A673 (cell line): ENCODE measurements at regions not wholly inside any gene's neighbourhood (a gene's known extent, or its start where the extent isn't known, plus 50 kb on each side); places are given as distances from the start of the nearest gene placed in this dataset.

ENCODE experiments used
- BruUV-seq: library from RNA; stranded (reverse); fragments of 400-500 nt; replicated peaks from 2 replicates; lab custom pipeline; 2021; lab: Mats Ljungman, UMichigan
- CTCF ChIA-PET: fragments of 300-600 bp; sonication (Branson Sonifier 250); formaldehyde crosslinking; loops from one replicate; lab custom pipeline; 2022; ENCODE audit warnings: antibody characterized with exemption; lab: Charles Lee
- POLR2A ChIA-PET: fragments of 300-600 bp; sonication (Branson Sonifier 250); formaldehyde crosslinking; loops from one replicate; lab custom pipeline; 2022; ENCODE audit warnings: antibody characterized with exemption; ENCODE audit not compliant: low non-redundant PET; lab: Charles Lee
- DNase-seq: peaks from one replicate; pipeline ENCODE4 v3.0.0-alpha.2; 2015; ENCODE audit warnings: low spot score
- H3K27ac ChIP-seq: fragments of 200-600 bp; sonication (generic); 2 replicates; pipeline ENCODE4 v1.5.1; 2016; ENCODE audit warnings: mixed run types, low read depth, mild to moderate bottlenecking, mixed read lengths, antibody characterized with exemption, low read length; ENCODE audit not compliant: poor library complexity, severe bottlenecking
- H3K27me3 ChIP-seq: fragments of 200-600 bp; sonication (generic); replicated peaks from 2 replicates; pipeline ENCODE4 v1.6.1; 2017; ENCODE audit warnings: mixed run types, low read depth, mild to moderate bottlenecking, mixed read lengths, antibody characterized with exemption, low read length; ENCODE audit not compliant: insufficient read depth, poor library complexity
- H3K36me3 ChIP-seq: fragments of 200-600 bp; sonication (generic); 2 replicates; pipeline ENCODE4 v1.6.1; 2016; ENCODE audit warnings: mixed run types, mild to moderate bottlenecking, mixed read lengths, antibody characterized with exemption, low read length; ENCODE audit not compliant: insufficient read depth, poor library complexity, severe bottlenecking
- H3K4me1 ChIP-seq: fragments of 200-600 bp; sonication (generic); 2 replicates; pipeline ENCODE4 v1.6.1; 2017; ENCODE audit warnings: mixed run types, mild to moderate bottlenecking, mixed read lengths, antibody characterized with exemption, low read length; ENCODE audit not compliant: insufficient read depth, poor library complexity, severe bottlenecking
- H3K4me3 ChIP-seq: fragments of 200-600 bp; sonication (generic); 2 replicates; pipeline ENCODE4 v1.5.1; 2016; ENCODE audit warnings: low read depth, mixed run types, mild to moderate bottlenecking, mixed read lengths, low read length; ENCODE audit not compliant: poor library complexity, severe bottlenecking
- H3K9me3 ChIP-seq: fragments of 200-600 bp; sonication (generic); 2 replicates; pipeline ENCODE4 v1.6.1; 2016; ENCODE audit warnings: mixed run types, low read depth, mild to moderate bottlenecking, mixed read lengths, antibody characterized with exemption, low read length; ENCODE audit not compliant: poor library complexity, severe bottlenecking
- CTCF ChIP-seq: fragments of 300-800, 200-600 bp; sonication (generic); conservative IDR thresholded peaks from 2 replicates; pipeline ENCODE4 v1.5.1; 2017; ENCODE audit warnings: low read depth, mild to moderate bottlenecking, antibody characterized with exemption, low read length, moderate library complexity, mixed read lengths
- EZH2 ChIP-seq: fragments of 200-600 bp; sonication (generic); IDR thresholded peaks from 2 replicates; pipeline ENCODE4 v1.6.1; 2017; ENCODE audit warnings: borderline replicate concordance, low read depth, mild to moderate bottlenecking, mixed read lengths, antibody characterized with exemption, low read length; ENCODE audit not compliant: poor library complexity, severe bottlenecking
- intact Hi-C: fragments of 100-400 bp; cut with micrococcal nuclease; formaldehyde crosslinking; loops from one replicate; pipeline ENCODE4 v1.10.0; 2022; ENCODE audit not compliant: unreplicated experiment

GRCh38 chr2:5359397-5359796, 332.8 kb upstream of the SOX11 start:
- H3K36me3 ChIP-seq: no peaks in the 10 kb centered on the region
- H3K9me3 ChIP-seq: no peaks in the 10 kb centered on the region
- BruUV-seq: no TSS peak
- TF ChIP-seq CTCF (no peak), EZH2 (no peak)
- no peaks in the 10 kb centered on the region for H3K27me3 ChIP-seq
- intact Hi-C loops: no loop called here
- CTCF ChIA-PET: no interaction called here
- H3K4me3 ChIP-seq: no peak overlapping the region
- no peak for DNase-seq
- H3K27ac ChIP-seq: no peak overlapping the region
- POLR2A ChIA-PET: no interaction called here
- H3K4me1 ChIP-seq: no peaks in the 10 kb centered on the region

- TF ChIP-seq CTCF: no peak
- BruUV-seq: no TSS peak
- intact Hi-C loops: loop anchor here (10.0 kb wide), 2 partner anchors 1405 to 1415 kb away; no protein-coding TSS in a partner anchor
- DNase-seq: no peak
- ChIA-PET CTCF (no interaction called here), POLR2A (no interaction called here)
- H3K36me3 ChIP-seq: no peaks in the 10 kb centered on the region
- H3K27me3 ChIP-seq: no peaks in the 10 kb centered on the region
- no peak overlapping the region for H3K4me3 ChIP-seq
- H3K4me1 ChIP-seq: no peaks in the 10 kb centered on the region
- no peak overlapping the region for H3K27ac ChIP-seq
- H3K9me3 ChIP-seq: no peaks in the 10 kb centered on the region
Measured at GRCh38 chr2:5360081-5360480, 332.1 kb upstream of the SOX11 start.

GRCh38 chr2:5364361-5364760, 327.8 kb upstream of the SOX11 start:
- H3K4me1 ChIP-seq: peaks cover 4% of the 10 kb centered on the region
- H3K9me3 ChIP-seq: no peaks in the 10 kb centered on the region
- BruUV-seq: no TSS peak
- H3K27ac ChIP-seq: no peak overlapping the region
- DNase-seq: no peak
- no peaks in the 10 kb centered on the region for H3K27me3 ChIP-seq
- H3K36me3 ChIP-seq: no peaks in the 10 kb centered on the region
- ChIA-PET POLR2A (no interaction called here), CTCF (no interaction called here)
- H3K4me3 ChIP-seq: no peak overlapping the region
- TF ChIP-seq CTCF (no peak), EZH2 (no peak)
- intact Hi-C loops: loop anchor here (10.0 kb wide), 2 partner anchors 1410 kb away; no protein-coding TSS in a partner anchor
